ENCODE measurements at regions not wholly inside any gene's neighbourhood (a gene's known extent, or its start where the extent isn't known, plus 50 kb on each side); places are given as distances from the start of the nearest gene placed in this dataset.

GRCh38 chr2:150924878-150925277 is 336.8 kb downstream of the RBM43 start:
- TF ChIP-seq CTCF (IDR thresholded peaks at IDR 0.05) (no peak), POLR2A (IDR thresholded peaks at IDR 0.05) (no peak), POLR2AphosphoS5 (IDR thresholded peaks at IDR 0.05) (no peak)

Data from prostate gland (tissue), 2 donors.